Upper lobe of left lung (tissue), 6 donors: ENCODE measurements at regions not wholly inside any gene's neighbourhood (a gene's known extent, or its start where the extent isn't known, plus 50 kb on each side); places are given as distances from the start of the nearest gene placed in this dataset.

ENCODE experiments used
- ATAC-seq, 2 donors: fragments of 200-7000 bp; cut with Tn5 transposase; one replicate each; pipeline ENCODE4 v1.9.1; 2022; ENCODE audit warnings: mild to moderate bottlenecking in 2 of 2, moderate library complexity in 2 of 2; ENCODE audit not compliant: low FRiP score in 2 of 2
- DNase-seq, 2 donors: peaks; one replicate each; pipeline ENCODE4 v3.0.0-alpha.2; 2019 to 2020
- H3K27ac ChIP-seq, 4 donors: fragments of 200-600 bp; sonication (generic); one replicate each; pipeline ENCODE4 v1.5.1; 2016 to 2019
- H3K27me3 ChIP-seq, 4 donors: fragments of 200-600 bp; sonication (generic); one replicate each; pipeline ENCODE4 v1.5.1; 2017 to 2019
- H3K36me3 ChIP-seq, 4 donors: fragments of 200-600 bp; sonication (generic); one replicate each; pipeline ENCODE4 v1.5.1; 2016 to 2019
- H3K4me1 ChIP-seq, 4 donors: fragments of 200-600 bp; sonication (generic); one replicate each; pipeline ENCODE4 v1.5.1; 2018 to 2019
- H3K4me3 ChIP-seq, 4 donors: fragments of 200-600 bp; sonication (generic); one replicate each; pipeline ENCODE4 v1.5.1; 2017 to 2019; ENCODE audit warnings: mild to moderate bottlenecking in 2 of 4, moderate library complexity in 1 of 4
- H3K9me3 ChIP-seq, 4 donors: fragments of 200-600 bp; sonication (generic); one replicate each; pipeline ENCODE4 v1.5.1; 2018 to 2019
- EP300 ChIP-seq, 4 donors: sonication (generic); formaldehyde crosslinking; IDR thresholded peaks; one replicate each; pipeline ENCODE4 v1.5.1; 2017; ENCODE audit warnings: antibody characterized with exemption in 4 of 4, control low read depth in 2 of 4
- POLR2A ChIP-seq, 4 donors: fragments of 450-650 bp; IDR thresholded peaks; one replicate each; pipeline ENCODE4 v1.5.1; 2016 to 2017; ENCODE audit warnings: antibody characterized with exemption in 4 of 4, mild to moderate bottlenecking in 2 of 4
- POLR2AphosphoS5 ChIP-seq, 2 donors: sonication (generic); formaldehyde crosslinking; IDR thresholded peaks; one replicate each; pipeline ENCODE4 v1.5.1; 2017; ENCODE audit warnings: antibody characterized with exemption in 2 of 2
- WGBS, 2 donors: methylation state at CpG; one replicate each; pipeline ENCODE4 v1.1.5; 2017 to 2018; 5-methylcytosine and 5-hydroxymethylcytosine counted together
- TF ChIP-seq, protein P1 (sequence below), 6 experiments: fragments of 450-650 bp in 4 of 6; fragments of 200-600 bp in 2 of 6; sonication (generic) in 2 of 6; IDR thresholded peaks; one replicate each; pipeline ENCODE4 v1.5.1; 2016 to 2019; ENCODE audit warnings: antibody characterized with exemption in 6 of 6
- donor health status: DM: no; HTN: no; CAD: no; lungs with moderate emphysema.
- donor health status: DM: no; HTN: yes; CAD: no; lungs with severe emphysema.

DNA sequence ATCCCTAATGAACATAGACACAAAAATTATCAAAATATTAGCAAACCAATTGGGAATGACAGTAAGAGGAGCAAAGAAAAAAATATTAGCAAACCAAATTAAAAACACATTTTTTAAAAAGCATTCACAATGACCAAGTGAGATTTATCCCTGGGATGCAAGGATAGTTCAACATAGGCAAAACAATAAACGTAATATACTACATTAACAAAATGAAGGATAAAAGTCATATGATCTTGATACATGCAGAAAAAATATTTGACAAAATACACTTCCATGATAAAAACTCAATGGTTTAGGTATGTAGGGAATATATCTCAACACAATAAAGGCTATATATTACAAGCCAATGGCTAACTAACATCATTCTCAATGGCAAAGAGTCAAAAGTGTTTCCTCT is 83.3 kb downstream of the CRPPA start:
- H3K9me3 ChIP-seq, result peaks cover 0 to 5% (median 2%) of the 10 kb centered on the region in 4 donors
- no peak overlapping the region for H3K4me3 ChIP-seq
- ATAC-seq (no peak), DNase-seq (no peak)
- 98 to 100% methylated on average over 1 of the region's 1 CpG for WGBS, 2 donors
- H3K27me3 ChIP-seq, result no peaks in the 10 kb centered on the region
- no peaks in the 10 kb centered on the region for H3K4me1 ChIP-seq
- no peak overlapping the region for H3K27ac ChIP-seq
- no peak for TF ChIP-seq EP300 (IDR thresholded peaks at IDR 0.05)
- TF ChIP-seq, protein P1, sequence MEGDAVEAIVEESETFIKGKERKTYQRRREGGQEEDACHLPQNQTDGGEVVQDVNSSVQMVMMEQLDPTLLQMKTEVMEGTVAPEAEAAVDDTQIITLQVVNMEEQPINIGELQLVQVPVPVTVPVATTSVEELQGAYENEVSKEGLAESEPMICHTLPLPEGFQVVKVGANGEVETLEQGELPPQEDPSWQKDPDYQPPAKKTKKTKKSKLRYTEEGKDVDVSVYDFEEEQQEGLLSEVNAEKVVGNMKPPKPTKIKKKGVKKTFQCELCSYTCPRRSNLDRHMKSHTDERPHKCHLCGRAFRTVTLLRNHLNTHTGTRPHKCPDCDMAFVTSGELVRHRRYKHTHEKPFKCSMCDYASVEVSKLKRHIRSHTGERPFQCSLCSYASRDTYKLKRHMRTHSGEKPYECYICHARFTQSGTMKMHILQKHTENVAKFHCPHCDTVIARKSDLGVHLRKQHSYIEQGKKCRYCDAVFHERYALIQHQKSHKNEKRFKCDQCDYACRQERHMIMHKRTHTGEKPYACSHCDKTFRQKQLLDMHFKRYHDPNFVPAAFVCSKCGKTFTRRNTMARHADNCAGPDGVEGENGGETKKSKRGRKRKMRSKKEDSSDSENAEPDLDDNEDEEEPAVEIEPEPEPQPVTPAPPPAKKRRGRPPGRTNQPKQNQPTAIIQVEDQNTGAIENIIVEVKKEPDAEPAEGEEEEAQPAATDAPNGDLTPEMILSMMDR (IDR thresholded peaks at IDR 0.05), result no peak
- TF ChIP-seq POLR2AphosphoS5 (IDR thresholded peaks at IDR 0.05), result no peak
- TF ChIP-seq POLR2A (IDR thresholded peaks at IDR 0.05), result no peak
- no peaks in the 10 kb centered on the region for H3K36me3 ChIP-seq

DNA sequence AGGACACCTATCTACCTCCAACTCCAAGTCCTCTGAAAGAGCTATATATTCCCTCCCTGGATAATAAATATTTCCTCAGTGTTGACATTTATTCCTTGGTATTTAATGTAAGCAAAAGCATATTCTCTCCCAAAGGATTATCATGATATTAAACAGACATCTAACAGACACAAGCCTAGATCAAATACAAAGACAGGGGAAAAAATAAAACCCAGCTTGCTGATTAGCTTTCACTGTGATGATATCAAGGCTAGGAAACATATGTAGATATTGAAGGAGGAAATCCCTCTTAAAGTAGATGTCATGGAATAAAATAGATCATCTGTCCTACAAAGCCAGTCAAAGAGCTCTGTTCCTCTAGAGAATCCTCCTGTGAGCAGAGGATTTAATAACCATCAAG is 95.2 kb downstream of the CRPPA start:
- ATAC-seq (no peak), DNase-seq (no peak)
- Histone ChIP-seq H3K4me1 (no peaks in the 10 kb centered on the region), H3K9me3 (no peaks in the 10 kb centered on the region), H3K27ac (no peak overlapping the region), H3K27me3 (no peaks in the 10 kb centered on the region), H3K4me3 (no peak overlapping the region), H3K36me3 (no peaks in the 10 kb centered on the region)
- no peak for TF ChIP-seq POLR2A (IDR thresholded peaks at IDR 0.05)

DNA sequence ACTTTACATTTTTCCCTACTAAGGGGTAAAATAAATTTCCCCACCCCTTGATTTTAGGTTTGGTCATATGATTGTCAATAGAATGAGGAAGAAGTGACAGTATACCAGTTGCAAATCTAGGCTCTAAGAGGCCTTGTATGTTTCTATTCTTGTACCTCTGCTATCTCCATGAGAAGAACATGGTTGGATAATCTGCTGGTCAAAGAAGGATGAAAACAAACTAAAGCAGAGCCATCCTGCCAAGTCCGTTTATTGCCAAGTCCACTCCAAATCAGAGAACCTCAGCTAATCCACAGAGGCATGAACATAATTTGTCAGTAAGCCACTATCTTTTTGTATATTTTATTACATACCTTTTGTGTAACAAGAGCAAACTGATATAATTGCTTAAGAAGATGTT is 98.0 kb downstream of the CRPPA start:
- no peak for ATAC-seq

DNA sequence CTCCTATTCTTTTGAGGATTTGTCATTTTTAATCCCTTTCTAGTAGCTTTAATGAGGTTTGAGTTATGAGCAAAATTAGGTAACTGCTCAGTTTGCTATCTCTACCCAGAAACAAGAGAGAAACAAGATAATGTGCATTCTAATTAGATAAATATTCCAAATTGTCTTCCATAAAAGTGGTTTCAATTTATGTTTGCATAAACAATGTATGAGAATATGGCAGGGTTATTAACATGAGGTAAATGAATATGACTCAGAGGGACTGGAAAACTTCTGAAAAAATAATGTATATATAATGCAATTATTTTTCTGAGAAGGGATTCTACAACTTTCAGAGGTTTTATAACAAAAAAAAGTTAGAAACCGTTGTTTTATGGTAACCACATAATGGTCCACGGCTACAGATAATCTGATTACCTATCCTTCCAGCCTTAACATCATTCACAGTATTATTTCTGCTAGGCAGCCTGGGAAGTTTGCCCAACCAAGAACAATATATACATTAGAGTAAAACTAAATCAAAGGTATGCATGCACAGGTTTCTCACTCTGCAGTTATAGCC is 101.2 kb downstream of the CRPPA start:
- no peak overlapping the region for H3K27ac ChIP-seq
- 86 to 94% methylated on average over 2 of the region's 2 CpGs for WGBS, 2 donors
- H3K27me3 ChIP-seq, result no peaks in the 10 kb centered on the region
- TF ChIP-seq POLR2A (IDR thresholded peaks at IDR 0.05) (no peak), EP300 (IDR thresholded peaks at IDR 0.05) (no peak), POLR2AphosphoS5 (IDR thresholded peaks at IDR 0.05) (no peak)
- TF ChIP-seq, protein P1 (IDR thresholded peaks at IDR 0.05), result no peak
- ATAC-seq, result no peak
- no peaks in the 10 kb centered on the region for H3K4me1 ChIP-seq
- no peaks in the 10 kb centered on the region for H3K9me3 ChIP-seq
- no peaks in the 10 kb centered on the region for H3K36me3 ChIP-seq
- no peak for DNase-seq
- H3K4me3 ChIP-seq, result no peak overlapping the region

More for the DNA sequence above, 98.0 kb downstream of the CRPPA start:
- H3K36me3 ChIP-seq, result no peaks in the 10 kb centered on the region
- no peaks in the 10 kb centered on the region for H3K27me3 ChIP-seq
- no peak overlapping the region for H3K4me3 ChIP-seq
- no peaks in the 10 kb centered on the region for H3K4me1 ChIP-seq
- no peaks in the 10 kb centered on the region for H3K9me3 ChIP-seq
- no peak overlapping the region for H3K27ac ChIP-seq
- WGBS, 2 donors, result 90 to 93% methylated on average over 1 of the region's 1 CpG
- no peak for TF ChIP-seq POLR2AphosphoS5 (IDR thresholded peaks at IDR 0.05)
- no peak for TF ChIP-seq EP300 (IDR thresholded peaks at IDR 0.05)
- TF ChIP-seq, protein P1 (IDR thresholded peaks at IDR 0.05), result no peak
- no peak for TF ChIP-seq POLR2A (IDR thresholded peaks at IDR 0.05)
- DNase-seq, result no peak

DNA sequence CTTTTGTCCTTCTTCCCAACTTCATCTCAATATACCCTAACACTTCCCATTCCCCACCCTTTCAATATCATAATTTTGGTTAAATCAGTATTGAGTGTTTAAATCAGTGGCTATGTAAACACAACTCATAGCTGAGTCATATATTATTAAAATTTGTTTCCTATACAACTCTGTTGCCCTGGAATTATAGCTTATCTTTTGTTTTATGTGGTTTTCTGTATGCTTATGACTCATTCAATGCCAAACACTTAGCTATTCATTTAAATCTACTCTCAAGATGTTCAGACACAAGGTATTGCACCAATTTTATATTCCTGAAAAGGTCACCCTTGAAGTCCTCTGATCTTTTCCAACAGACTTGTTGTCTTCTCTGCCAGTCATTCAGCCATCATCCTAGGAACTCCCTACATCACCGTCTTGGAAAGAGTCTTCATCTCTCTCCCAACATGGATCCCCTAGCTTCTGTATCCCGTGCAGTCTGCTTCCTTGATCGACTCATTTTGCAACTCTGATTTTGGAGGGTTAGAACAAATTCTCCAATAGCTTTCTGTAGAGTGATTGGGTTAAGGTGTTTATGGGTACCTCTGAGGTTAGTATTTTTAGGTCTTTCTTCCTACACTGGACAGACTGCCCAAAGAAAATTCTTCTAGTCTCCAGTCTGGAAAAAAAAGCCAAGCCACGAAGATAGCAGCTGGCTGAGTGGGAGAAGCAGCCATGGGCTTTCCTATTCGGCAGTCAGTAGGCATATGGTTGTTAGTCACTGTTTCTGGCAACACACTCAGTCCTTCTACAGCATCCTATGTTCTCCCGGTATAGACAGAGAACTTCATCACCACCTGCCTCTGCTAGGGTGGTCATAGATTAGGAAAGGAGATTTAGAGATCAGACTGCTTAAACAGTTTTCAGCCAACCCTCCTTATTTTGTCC is 102.1 kb downstream of the CRPPA start:
- TF ChIP-seq POLR2AphosphoS5 (IDR thresholded peaks at IDR 0.05) (no peak), POLR2A (IDR thresholded peaks at IDR 0.05) (no peak), EP300 (IDR thresholded peaks at IDR 0.05) (no peak)
- TF ChIP-seq, protein P1 (IDR thresholded peaks at IDR 0.05), result no peak
- Histone ChIP-seq H3K27me3 (no peaks in the 10 kb centered on the region), H3K4me3 (no peak overlapping the region), H3K27ac (no peak overlapping the region), H3K36me3 (no peaks in the 10 kb centered on the region), H3K9me3 (no peaks in the 10 kb centered on the region), H3K4me1 (no peaks in the 10 kb centered on the region)
- DNase-seq (no peak), ATAC-seq (no peak)
- 90 to 92% methylated on average over 6 of the region's 6 CpGs for WGBS, 2 donors
